Prostate gland (tissue), 2 donors: ENCODE measurements at regions not wholly inside any gene's neighbourhood (a gene's known extent, or its start where the extent isn't known, plus 50 kb on each side); places are given as distances from the start of the nearest gene placed in this dataset.
"Not testable (repeated sequence)": the region's sequence is repeated elsewhere in the genome, so short reads cannot be mapped to it uniquely, and the experiment has no call there.

Experiments
- POLR2A ChIP-seq: fragments of 450-650 bp; IDR thresholded peaks from one replicate; pipeline ENCODE4 v1.6.1; 2016; ENCODE audit warnings: antibody characterized with exemption, mild to moderate bottlenecking
- POLR2AphosphoS5 ChIP-seq: sonication (generic); formaldehyde crosslinking; IDR thresholded peaks from one replicate; pipeline ENCODE4 v1.6.1; 2017; ENCODE audit warnings: antibody characterized with exemption
- TF ChIP-seq, protein P1 (sequence below), 4 experiments: fragments of 200-600 bp in 2 of 4; fragments of 450-650 bp in 2 of 4; sonication (generic) in 2 of 4; IDR thresholded peaks; 1 replicate in 3 of 4; 2 replicates in 1 of 4; pipeline ENCODE4 v1.5.1; 2016 to 2019; ENCODE audit warnings: antibody characterized with exemption in 4 of 4, mild to moderate bottlenecking in 2 of 4, moderate library complexity in 2 of 4

DNA sequence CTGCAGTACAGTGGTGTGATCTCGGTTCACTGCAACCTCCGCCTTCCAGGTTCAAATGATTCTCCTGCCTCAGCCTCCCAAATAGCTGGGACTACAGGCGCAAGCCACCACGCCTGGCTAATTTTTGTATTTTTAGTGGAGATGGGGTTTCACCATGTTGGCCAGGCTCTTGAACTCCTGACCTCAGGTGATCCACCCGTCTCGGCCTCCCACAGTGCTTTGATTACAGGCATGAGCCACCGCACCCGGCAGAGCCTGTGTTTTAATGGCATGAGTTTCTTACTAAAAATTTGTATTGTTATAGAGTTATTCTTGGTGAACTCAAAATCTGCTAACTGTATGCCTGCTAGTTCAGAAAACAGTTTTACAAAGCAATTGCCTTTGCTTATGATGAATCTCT, 269.9 kb downstream of the SEMA3D start:
- not testable (repeated sequence) for TF ChIP-seq POLR2A, POLR2AphosphoS5
- TF ChIP-seq, protein P1, sequence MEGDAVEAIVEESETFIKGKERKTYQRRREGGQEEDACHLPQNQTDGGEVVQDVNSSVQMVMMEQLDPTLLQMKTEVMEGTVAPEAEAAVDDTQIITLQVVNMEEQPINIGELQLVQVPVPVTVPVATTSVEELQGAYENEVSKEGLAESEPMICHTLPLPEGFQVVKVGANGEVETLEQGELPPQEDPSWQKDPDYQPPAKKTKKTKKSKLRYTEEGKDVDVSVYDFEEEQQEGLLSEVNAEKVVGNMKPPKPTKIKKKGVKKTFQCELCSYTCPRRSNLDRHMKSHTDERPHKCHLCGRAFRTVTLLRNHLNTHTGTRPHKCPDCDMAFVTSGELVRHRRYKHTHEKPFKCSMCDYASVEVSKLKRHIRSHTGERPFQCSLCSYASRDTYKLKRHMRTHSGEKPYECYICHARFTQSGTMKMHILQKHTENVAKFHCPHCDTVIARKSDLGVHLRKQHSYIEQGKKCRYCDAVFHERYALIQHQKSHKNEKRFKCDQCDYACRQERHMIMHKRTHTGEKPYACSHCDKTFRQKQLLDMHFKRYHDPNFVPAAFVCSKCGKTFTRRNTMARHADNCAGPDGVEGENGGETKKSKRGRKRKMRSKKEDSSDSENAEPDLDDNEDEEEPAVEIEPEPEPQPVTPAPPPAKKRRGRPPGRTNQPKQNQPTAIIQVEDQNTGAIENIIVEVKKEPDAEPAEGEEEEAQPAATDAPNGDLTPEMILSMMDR (IDR thresholded peaks at IDR 0.05): not testable (repeated sequence)
